CD4-positive, alpha-beta memory T cell (primary cell): ENCODE measurements at regions not wholly inside any gene's neighbourhood (a gene's known extent, or its start where the extent isn't known, plus 50 kb on each side); places are given as distances from the start of the nearest gene placed in this dataset.

Source experiments
- CTCF ChIA-PET: fragments of 350-600 bp; sonication (Branson Sonifier 250); formaldehyde crosslinking; loops from one replicate; lab custom pipeline; 2021; ENCODE audit warnings: inconsistent platforms; ENCODE audit not compliant: partially characterized antibody; lab: Charles Lee
- POLR2A ChIA-PET: fragments of 350-600 bp; sonication (Branson Sonifier 250); formaldehyde crosslinking; loops from one replicate; lab custom pipeline; 2021; ENCODE audit not compliant: partially characterized antibody; lab: Charles Lee
- DNase-seq, 5 donors: peaks; one replicate each; pipeline versions ENCODE4 v3.0.0 to v3.0.0-alpha.2; 2020 to 2022; ENCODE audit warnings: mixed read lengths in 1 of 5
- H3K27ac ChIP-seq: one replicate; pipeline ENCODE4 v1.7.0; 2013; ENCODE audit warnings: low read depth, low read length
- H3K27me3 ChIP-seq: 2 replicates; pipeline ENCODE4 v1.7.0; 2013; ENCODE audit warnings: mild to moderate bottlenecking, low read length, moderate library complexity; ENCODE audit not compliant: insufficient read depth
- H3K36me3 ChIP-seq: 2 replicates; pipeline ENCODE4 v1.7.0; 2013; ENCODE audit warnings: mild to moderate bottlenecking, low read length, moderate library complexity; ENCODE audit not compliant: insufficient read depth
- H3K4me1 ChIP-seq: 2 replicates; pipeline ENCODE4 v1.7.0; 2013; ENCODE audit warnings: mild to moderate bottlenecking, low read length, moderate library complexity; ENCODE audit not compliant: insufficient read depth
- H3K4me3 ChIP-seq, 2 donors: one replicate each; pipeline ENCODE4 v1.7.0; 2013; ENCODE audit warnings: low read length in 2 of 2, mild to moderate bottlenecking in 1 of 2
- H3K9me3 ChIP-seq, 2 donors: one replicate each; pipeline ENCODE4 v1.7.0; 2013; ENCODE audit warnings: low read length in 2 of 2, control low read depth in 1 of 2; ENCODE audit not compliant: control insufficient read depth in 1 of 2
- H3K27ac Mint-ChIP-seq, 7 donors: one replicate each; pipeline ENCODE4 v1.8.0; 2020 to 2021; ENCODE audit warnings: mixed read lengths in 7 of 7, mild to moderate bottlenecking in 6 of 7, inconsistent platforms in 3 of 7, moderate library complexity in 3 of 7
- H3K27me3 Mint-ChIP-seq, 2 donors: one replicate each; pipeline ENCODE4 v1.8.0; 2020 to 2021; ENCODE audit warnings: mixed read lengths in 2 of 2
- H3K36me3 Mint-ChIP-seq, 2 donors: one replicate each; pipeline ENCODE4 v1.8.0; 2020 to 2021; ENCODE audit warnings: mixed read lengths in 2 of 2, inconsistent platforms in 1 of 2, mild to moderate bottlenecking in 1 of 2
- H3K4me1 Mint-ChIP-seq, 4 donors: one replicate each; pipeline ENCODE4 v1.8.0; 2020 to 2021; ENCODE audit warnings: mixed read lengths in 4 of 4, mild to moderate bottlenecking in 1 of 4
- H3K4me3 Mint-ChIP-seq, 8 donors: one replicate each; pipeline ENCODE4 v1.8.0; 2020 to 2021; ENCODE audit warnings: mixed read lengths in 8 of 8, mild to moderate bottlenecking in 7 of 8, moderate library complexity in 6 of 8, inconsistent platforms in 3 of 8
- H3K9me3 Mint-ChIP-seq, 8 donors: one replicate each; pipeline ENCODE4 v1.8.0; 2020 to 2021; ENCODE audit warnings: mixed read lengths in 8 of 8, mild to moderate bottlenecking in 5 of 8, inconsistent platforms in 3 of 8, moderate library complexity in 1 of 8
- intact Hi-C: fragments of 100-400 bp; cut with micrococcal nuclease; formaldehyde crosslinking; loops from one replicate; pipeline ENCODE4 v1.15.1; 2023

GRCh38 chr1:38680801-38681510, 178.6 kb downstream of the RRAGC start:
- H3K9me3 ChIP-seq = no peaks in the 10 kb centered on the region
- Mint-ChIP-seq H3K36me3 (no peaks in the 10 kb centered on the region), H3K9me3 (no peaks in the 10 kb centered on the region), H3K4me3 (no peak overlapping the region), H3K27ac (peak overlapping the region in 1 of 7 donors; percentile 24), H3K4me1 (no peaks in the 10 kb centered on the region), H3K27me3 (peaks cover 5 to 15% of the 10 kb centered on the region in 2 donors)
- H3K36me3 ChIP-seq = no peaks in the 10 kb centered on the region
- ChIA-PET POLR2A (no interaction called here), CTCF (no interaction called here)
- DNase-seq = no peak
- intact Hi-C loops = no loop called here
- peaks cover 3% of the 10 kb centered on the region for H3K27me3 ChIP-seq
- H3K4me3 ChIP-seq = no peak overlapping the region
- H3K27ac ChIP-seq = no peak overlapping the region
- H3K4me1 ChIP-seq = no peaks in the 10 kb centered on the region

GRCh38 chr1:38677756-38678155, 181.8 kb downstream of the RRAGC start:
- no peaks in the 10 kb centered on the region for H3K36me3 Mint-ChIP-seq
- no peaks in the 10 kb centered on the region for H3K4me1 Mint-ChIP-seq
- H3K9me3 Mint-ChIP-seq = no peaks in the 10 kb centered on the region
- no peak overlapping the region for H3K4me3 ChIP-seq
- ChIA-PET POLR2A (no interaction called here), CTCF (no interaction called here)
- no peaks in the 10 kb centered on the region for H3K36me3 ChIP-seq
- no peak for DNase-seq
- H3K9me3 ChIP-seq = no peaks in the 10 kb centered on the region
- H3K27ac ChIP-seq = no peak overlapping the region
- no peaks in the 10 kb centered on the region for H3K27me3 ChIP-seq
- no peaks in the 10 kb centered on the region for H3K4me1 ChIP-seq
- no peak overlapping the region for H3K4me3 Mint-ChIP-seq
- intact Hi-C loops = no loop called here
- peaks cover 5 to 16% of the 10 kb centered on the region in 2 donors for H3K27me3 Mint-ChIP-seq
- no peak overlapping the region for H3K27ac Mint-ChIP-seq

GRCh38 chr1:38677311-38677710, 182.3 kb downstream of the RRAGC start:
- Histone ChIP-seq H3K4me1 (no peaks in the 10 kb centered on the region), H3K9me3 (no peaks in the 10 kb centered on the region), H3K36me3 (no peaks in the 10 kb centered on the region), H3K4me3 (no peak overlapping the region), H3K27ac (no peak overlapping the region), H3K27me3 (no peaks in the 10 kb centered on the region)
- DNase-seq = no peak
- intact Hi-C loops = no loop called here
- POLR2A ChIA-PET = no interaction called here
- CTCF ChIA-PET = no interaction called here
- no peaks in the 10 kb centered on the region for H3K9me3 Mint-ChIP-seq
- no peaks in the 10 kb centered on the region for H3K4me1 Mint-ChIP-seq
- H3K27ac Mint-ChIP-seq = no peak overlapping the region
- no peaks in the 10 kb centered on the region for H3K36me3 Mint-ChIP-seq
- no peak overlapping the region for H3K4me3 Mint-ChIP-seq
- H3K27me3 Mint-ChIP-seq = peaks cover 5 to 17% of the 10 kb centered on the region in 2 donors

DNA sequence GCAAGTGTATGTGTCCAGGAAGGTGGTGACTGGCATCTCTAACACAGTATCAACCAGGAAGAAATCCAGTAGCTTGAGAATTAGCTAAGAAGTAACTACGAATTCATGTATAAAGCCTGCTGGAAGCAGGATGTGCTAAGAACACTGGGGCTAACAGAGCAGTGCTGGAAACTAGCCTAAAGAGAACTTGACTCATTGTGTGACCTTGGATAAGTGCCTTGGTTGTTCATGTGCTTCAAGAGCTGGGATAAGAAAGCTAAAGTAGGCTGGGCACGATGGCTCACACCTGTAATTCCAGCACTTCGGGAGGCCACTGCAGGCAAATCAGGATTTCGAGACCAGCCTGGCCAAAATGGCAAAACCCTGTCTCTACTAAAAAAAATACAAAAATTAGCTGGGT, 186.9 kb downstream of the RRAGC start:
- Histone ChIP-seq H3K4me1 (no peaks in the 10 kb centered on the region), H3K27me3 (no peaks in the 10 kb centered on the region), H3K4me3 (no peak overlapping the region), H3K36me3 (no peaks in the 10 kb centered on the region), H3K9me3 (no peaks in the 10 kb centered on the region), H3K27ac (no peak overlapping the region)
- ChIA-PET POLR2A (no interaction called here), CTCF (interaction anchor here (1.4 kb wide), 1 partner anchor 13 kb away, joined by 3 read pairs; no protein-coding TSS in a partner anchor)
- no peak overlapping the region for H3K4me3 Mint-ChIP-seq
- no peak for DNase-seq
- H3K27me3 Mint-ChIP-seq = peaks cover 13 to 24% of the 10 kb centered on the region in 2 donors
- no peak overlapping the region for H3K27ac Mint-ChIP-seq
- H3K36me3 Mint-ChIP-seq = no peaks in the 10 kb centered on the region
- intact Hi-C loops = no loop called here
- H3K4me1 Mint-ChIP-seq = no peaks in the 10 kb centered on the region
- H3K9me3 Mint-ChIP-seq = peaks cover 0 to 4% (median 2%) of the 10 kb centered on the region in 8 donors

GRCh38 chr1:38671221-38671620, 188.4 kb downstream of the RRAGC start:
- Mint-ChIP-seq H3K36me3 (no peaks in the 10 kb centered on the region), H3K4me3 (no peak overlapping the region), H3K9me3 (peaks cover 0 to 7% (median 2%) of the 10 kb centered on the region in 8 donors), H3K27me3 (peaks cover 15 to 23% of the 10 kb centered on the region in 2 donors), H3K27ac (no peak overlapping the region), H3K4me1 (no peaks in the 10 kb centered on the region)
- Histone ChIP-seq H3K9me3 (no peaks in the 10 kb centered on the region), H3K36me3 (no peaks in the 10 kb centered on the region), H3K4me1 (no peaks in the 10 kb centered on the region), H3K27ac (no peak overlapping the region), H3K27me3 (no peaks in the 10 kb centered on the region), H3K4me3 (no peak overlapping the region)
- intact Hi-C loops = no loop called here
- POLR2A ChIA-PET = no interaction called here
- CTCF ChIA-PET = no interaction called here
- no peak for DNase-seq

DNA sequence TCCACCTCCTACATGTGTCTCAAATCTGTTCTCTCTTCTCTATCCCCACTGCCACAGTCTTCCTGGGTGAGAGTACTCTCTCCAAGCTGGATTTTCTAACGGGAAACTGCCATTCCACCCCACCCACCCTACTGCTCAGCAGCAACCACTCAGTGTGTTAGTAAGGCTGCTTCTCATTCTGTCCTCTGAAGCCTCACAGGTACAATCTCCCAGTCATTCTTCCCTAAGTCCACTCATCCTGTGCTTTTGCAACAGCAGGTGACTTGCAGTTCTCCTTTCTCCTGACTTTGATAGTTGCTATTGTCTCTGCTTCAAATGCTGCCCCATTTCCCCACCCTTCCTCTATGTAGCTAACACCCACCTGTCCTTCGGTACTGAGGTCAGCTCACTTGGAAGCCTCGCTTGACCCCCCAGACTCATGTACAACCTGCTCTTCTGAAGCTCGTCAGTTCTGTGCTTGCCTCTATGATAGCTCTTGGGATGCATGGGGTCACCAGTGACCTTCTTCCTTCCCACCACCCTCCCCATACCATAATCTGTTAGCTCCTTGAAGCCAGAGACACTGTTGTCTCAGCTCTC, 188.9 kb downstream of the RRAGC start:
- H3K4me3 ChIP-seq = no peak overlapping the region
- Mint-ChIP-seq H3K9me3 (peaks cover 0 to 11% (median 5%) of the 10 kb centered on the region in 8 donors), H3K27me3 (peaks cover 16 to 22% of the 10 kb centered on the region in 2 donors), H3K36me3 (no peaks in the 10 kb centered on the region), H3K4me1 (no peaks in the 10 kb centered on the region), H3K27ac (no peak overlapping the region), H3K4me3 (no peak overlapping the region)
- intact Hi-C loops = no loop called here
- H3K9me3 ChIP-seq = no peaks in the 10 kb centered on the region
- H3K4me1 ChIP-seq = no peaks in the 10 kb centered on the region
- DNase-seq = no peak
- CTCF ChIA-PET = no interaction called here
- H3K36me3 ChIP-seq = no peaks in the 10 kb centered on the region
- no peaks in the 10 kb centered on the region for H3K27me3 ChIP-seq
- no peak overlapping the region for H3K27ac ChIP-seq
- POLR2A ChIA-PET = no interaction called here

- Histone ChIP-seq H3K27me3 (peaks cover 4% of the 10 kb centered on the region), H3K4me3 (no peak overlapping the region), H3K9me3 (no peaks in the 10 kb centered on the region), H3K27ac (no peak overlapping the region), H3K4me1 (no peaks in the 10 kb centered on the region), H3K36me3 (no peaks in the 10 kb centered on the region)
- Mint-ChIP-seq H3K36me3 (no peaks in the 10 kb centered on the region), H3K4me1 (no peaks in the 10 kb centered on the region), H3K4me3 (no peak overlapping the region), H3K27me3 (peaks cover 21 to 29% of the 10 kb centered on the region in 2 donors), H3K27ac (no peak overlapping the region), H3K9me3 (peaks cover 0 to 19% (median 10%) of the 10 kb centered on the region in 8 donors)
- intact Hi-C loops = no loop called here
- ChIA-PET CTCF (no interaction called here), POLR2A (no interaction called here)
- no peak for DNase-seq
Observed at GRCh38 chr1:38667626-38668025, 191.9 kb downstream of the RRAGC start.
